ENCODE measurements at regions not wholly inside any gene's neighbourhood (a gene's known extent, or its start where the extent isn't known, plus 50 kb on each side); places are given as distances from the start of the nearest gene placed in this dataset.

- DNase-seq (ENCODE audit: low spot score): no peak
- Histone ChIP-seq H3K27ac (ENCODE audit: low read depth, low read length, poor library complexity, severe bottlenecking) (no peak overlapping the region), H3K9me3 (ENCODE audit: low read depth, low read length, poor library complexity, severe bottlenecking) (no peaks in the 10 kb centered on the region), H3K36me3 (ENCODE audit: insufficient read depth, low read length, poor library complexity, severe bottlenecking) (no peaks in the 10 kb centered on the region), H3K4me1 (ENCODE audit: insufficient read depth, low read length, poor library complexity, severe bottlenecking) (peaks cover 6% of the 10 kb centered on the region), H3K4me3 (ENCODE audit: low read depth, low read length, poor library complexity, severe bottlenecking) (no peak overlapping the region), H3K27me3 (replicated peaks; ENCODE audit: insufficient read depth, low read depth, low read length, poor library complexity) (no peaks in the 10 kb centered on the region)
- ChIA-PET CTCF (no interaction called here), POLR2A (ENCODE audit: low non-redundant PET) (no interaction called here)
- BruUV-seq (replicated peaks): no TSS peak
- intact Hi-C loops (cut with micrococcal nuclease; ENCODE audit: unreplicated experiment): no loop called here
- TF ChIP-seq EZH2 (IDR thresholded peaks at IDR 0.05; ENCODE audit: borderline replicate concordance, low read depth, low read length, poor library complexity, severe bottlenecking) (no peak), CTCF (conservative IDR thresholded peaks at IDR 0.05; ENCODE audit: low read depth, low read length) (no peak)
Measured at GRCh38 chr3:194758716-194759115, 73.0 kb downstream of the FAM43A start.

GRCh38 chr3:194760494-194761137 lies 74.9 kb downstream of the FAM43A start:
- no TSS peak for BruUV-seq (replicated peaks)
- POLR2A ChIA-PET (ENCODE audit: low non-redundant PET): no interaction called here
- CTCF ChIA-PET: no interaction called here

GRCh38 chr3:194761384-194761783 lies 75.7 kb downstream of the FAM43A start:
- intact Hi-C loops (cut with micrococcal nuclease; ENCODE audit: unreplicated experiment): no loop called here
- no peaks in the 10 kb centered on the region for H3K9me3 ChIP-seq (ENCODE audit: low read depth, low read length, poor library complexity, severe bottlenecking)
- no TSS peak for BruUV-seq (replicated peaks)
- no peak overlapping the region for H3K4me3 ChIP-seq (ENCODE audit: low read depth, low read length, poor library complexity, severe bottlenecking)
- H3K27me3 ChIP-seq (replicated peaks; ENCODE audit: insufficient read depth, low read depth, low read length, poor library complexity): no peaks in the 10 kb centered on the region
- no peaks in the 10 kb centered on the region for H3K36me3 ChIP-seq (ENCODE audit: insufficient read depth, low read length, poor library complexity, severe bottlenecking)
- H3K27ac ChIP-seq (ENCODE audit: low read depth, low read length, poor library complexity, severe bottlenecking): no peak overlapping the region
- ChIA-PET POLR2A (ENCODE audit: low non-redundant PET) (no interaction called here), CTCF (no interaction called here)
- no peak for TF ChIP-seq CTCF (conservative IDR thresholded peaks at IDR 0.05; ENCODE audit: low read depth, low read length)
- H3K4me1 ChIP-seq (ENCODE audit: insufficient read depth, low read length, poor library complexity, severe bottlenecking): peaks cover 6% of the 10 kb centered on the region
- no peak for DNase-seq (ENCODE audit: low spot score)

More at GRCh38 chr3:194760494-194761137, 74.9 kb downstream of the FAM43A start:
- no peaks in the 10 kb centered on the region for H3K9me3 ChIP-seq (ENCODE audit: low read depth, low read length, poor library complexity, severe bottlenecking)
- H3K4me1 ChIP-seq (ENCODE audit: insufficient read depth, low read length, poor library complexity, severe bottlenecking): peaks cover 6% of the 10 kb centered on the region
- no peak overlapping the region for H3K4me3 ChIP-seq (ENCODE audit: low read depth, low read length, poor library complexity, severe bottlenecking)
- intact Hi-C loops (cut with micrococcal nuclease; ENCODE audit: unreplicated experiment): no loop called here
- H3K27me3 ChIP-seq (replicated peaks; ENCODE audit: insufficient read depth, low read depth, low read length, poor library complexity): no peaks in the 10 kb centered on the region
- no peak for DNase-seq (ENCODE audit: low spot score)
- no peaks in the 10 kb centered on the region for H3K36me3 ChIP-seq (ENCODE audit: insufficient read depth, low read length, poor library complexity, severe bottlenecking)
- TF ChIP-seq EZH2 (IDR thresholded peaks at IDR 0.05; ENCODE audit: borderline replicate concordance, low read depth, low read length, poor library complexity, severe bottlenecking) (no peak), CTCF (conservative IDR thresholded peaks at IDR 0.05; ENCODE audit: low read depth, low read length) (no peak)
- no peak overlapping the region for H3K27ac ChIP-seq (ENCODE audit: low read depth, low read length, poor library complexity, severe bottlenecking)
